Activated CD4-positive, alpha-beta T cell treated with anti-CD3 and anti-CD28 coated beads, Interleukin-2, amount 50 U/mL, for 16 hours (primary cell): ENCODE measurements at regions not wholly inside any gene's neighbourhood (a gene's known extent, or its start where the extent isn't known, plus 50 kb on each side); places are given as distances from the start of the nearest gene placed in this dataset.

Source experiments
- DNase-seq: peaks from one replicate; pipeline ENCODE4 v3.0.0-alpha.2; 2020

DNA sequence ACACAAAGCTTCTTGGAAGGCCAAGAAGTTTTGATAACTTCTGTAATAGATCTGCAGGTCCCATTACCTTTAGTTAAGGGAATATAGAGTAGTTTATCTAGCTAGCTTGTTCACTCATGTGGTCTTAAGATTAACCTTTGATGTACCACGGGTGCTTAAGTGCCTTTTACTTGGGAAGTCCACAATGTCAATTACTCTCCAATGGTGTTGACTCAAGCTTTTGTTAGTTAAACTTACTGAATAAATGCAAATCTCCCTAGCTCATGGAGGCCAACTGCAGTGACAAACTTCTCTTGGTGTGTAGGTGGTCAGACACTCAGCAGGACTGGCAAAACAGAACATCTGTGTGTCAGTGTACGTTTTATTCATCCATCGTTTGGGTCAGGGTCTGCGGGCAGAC lies 501.5 kb downstream of the ELAVL2 start:
- no peak for DNase-seq

DNA sequence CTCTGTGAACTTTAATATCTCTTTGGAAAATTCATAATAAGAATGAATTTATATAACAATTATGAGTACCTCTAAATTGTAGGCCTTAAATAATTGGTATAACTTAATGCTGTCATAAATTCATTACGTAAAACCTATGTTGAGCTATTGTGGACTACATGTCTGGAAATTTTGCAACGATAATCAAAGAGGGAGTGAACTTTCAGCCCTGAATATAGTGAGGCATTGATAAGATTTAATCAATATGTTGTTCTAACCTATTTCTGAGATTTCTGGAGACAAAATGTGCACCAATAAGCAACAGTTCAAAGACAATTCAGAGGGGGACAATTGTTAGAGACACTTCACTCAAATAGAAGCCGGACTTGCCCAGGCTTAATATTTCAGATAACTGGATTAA lies 499.4 kb downstream of the ELAVL2 start:
- DNase-seq = no peak

DNA sequence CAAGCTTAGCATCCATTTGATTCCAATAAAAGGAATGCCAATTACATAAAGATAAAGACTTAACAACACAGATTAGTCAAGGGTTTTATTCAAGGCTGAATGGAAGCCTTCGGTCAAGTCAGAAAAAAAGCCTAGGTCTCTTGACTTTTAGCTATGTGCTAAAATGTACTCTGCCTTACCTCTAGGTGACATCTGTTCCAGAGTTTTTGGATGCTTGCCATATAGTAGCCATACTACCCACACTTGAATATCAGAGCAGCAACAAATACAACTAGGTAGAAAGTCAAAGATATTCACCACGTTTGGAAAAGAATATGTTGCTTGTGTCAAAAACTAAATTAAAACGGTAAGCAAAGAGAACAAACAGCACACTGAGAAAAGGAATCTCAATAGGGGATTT lies 484.7 kb downstream of the ELAVL2 start:
- no peak for DNase-seq

DNA sequence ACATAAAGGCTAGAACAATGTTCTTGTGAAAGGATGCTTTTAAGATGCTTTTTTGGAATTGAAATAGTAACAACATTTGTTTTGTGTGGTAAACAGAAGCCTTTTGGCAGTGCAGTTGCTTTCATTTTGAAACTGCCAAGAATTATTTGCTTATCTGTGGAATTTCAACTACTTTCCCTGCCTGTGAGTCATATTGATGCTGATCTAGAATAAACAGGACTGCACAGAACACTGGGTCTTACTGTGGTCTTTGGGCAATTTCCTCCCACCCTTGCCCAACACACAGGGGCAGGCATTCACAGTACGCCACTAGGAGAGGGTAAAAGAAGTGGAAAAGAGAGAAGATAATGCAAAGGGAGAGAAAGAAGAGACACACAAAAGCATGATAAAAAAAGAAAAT lies 483.7 kb downstream of the ELAVL2 start:
- no peak for DNase-seq

DNA sequence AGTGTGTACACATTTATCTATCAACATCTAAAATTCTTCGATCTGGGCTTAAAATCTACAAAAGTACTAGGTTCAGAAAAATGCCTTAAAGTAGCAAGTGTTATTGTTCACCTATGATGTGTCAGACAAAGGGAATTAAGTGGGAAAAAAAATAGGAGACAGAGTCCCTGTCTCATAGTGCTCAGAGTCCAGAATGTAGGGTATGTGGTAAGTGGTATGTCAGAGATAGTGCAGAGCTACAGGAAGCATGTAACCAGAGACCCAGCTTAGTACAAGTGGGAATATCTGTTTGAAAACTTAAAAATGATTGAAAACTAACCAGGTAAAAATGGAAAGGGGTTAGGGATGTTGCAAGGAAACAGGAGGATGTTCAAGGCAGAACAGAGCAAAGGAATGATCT lies 482.8 kb downstream of the ELAVL2 start:
- DNase-seq = no peak

DNA sequence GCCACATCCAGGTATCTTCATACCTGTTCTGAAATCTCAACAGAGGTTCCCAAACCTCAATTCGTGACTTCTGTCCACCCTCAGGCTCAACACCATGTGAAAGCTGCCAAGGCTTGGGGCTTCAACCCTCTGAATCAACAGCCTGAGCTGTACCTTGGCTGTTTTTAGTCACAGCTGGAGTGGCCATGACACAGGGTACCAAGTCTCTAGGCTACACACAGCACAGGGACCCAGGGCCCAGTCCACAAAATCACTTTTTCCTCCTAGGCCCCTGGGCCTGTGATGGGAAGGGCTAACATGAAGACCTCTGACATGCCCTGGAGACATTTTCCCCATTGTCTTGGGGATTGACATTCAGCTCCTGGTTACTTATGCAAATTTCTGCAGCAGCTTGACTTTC lies 464.9 kb downstream of the ELAVL2 start:
- DNase-seq = no peak

DNA sequence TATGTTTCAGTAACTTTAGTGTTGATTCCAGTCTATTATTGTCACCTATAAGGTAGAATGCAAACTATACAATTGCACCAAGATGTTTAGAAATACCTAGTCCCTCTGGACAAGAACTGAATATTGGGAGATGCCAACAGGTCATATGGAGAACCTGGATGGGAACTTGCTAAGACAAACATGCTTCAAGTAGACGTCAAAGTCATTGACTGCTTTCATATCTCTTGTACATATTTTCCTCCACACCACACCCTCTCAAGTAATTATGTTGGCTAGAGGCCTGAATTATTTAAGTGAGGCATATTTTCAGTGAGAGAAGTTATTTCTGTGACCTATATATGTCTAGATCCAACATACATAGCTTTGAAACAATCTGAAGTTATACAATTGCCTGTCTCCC lies 453.3 kb downstream of the ELAVL2 start:
- DNase-seq = no peak

DNA sequence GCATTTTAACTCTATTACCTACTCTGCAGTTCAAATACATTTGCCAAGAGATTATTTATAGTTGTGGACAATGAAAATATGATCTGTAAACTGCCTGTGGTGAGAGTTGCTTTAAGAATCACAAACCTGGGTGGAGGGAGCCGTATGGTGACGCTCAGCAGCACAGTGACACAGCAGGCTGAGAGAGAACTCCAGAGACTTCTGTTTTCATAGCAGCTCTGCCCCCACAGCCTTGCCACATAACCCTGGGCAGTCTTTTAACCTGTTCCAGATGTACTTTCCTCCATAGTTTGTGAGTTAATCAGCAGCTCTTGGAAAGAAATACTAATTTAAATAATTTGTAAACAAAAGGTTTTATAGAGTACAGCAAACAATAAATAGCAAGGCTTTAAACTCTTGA lies 450.5 kb downstream of the ELAVL2 start:
- DNase-seq = no peak

DNA sequence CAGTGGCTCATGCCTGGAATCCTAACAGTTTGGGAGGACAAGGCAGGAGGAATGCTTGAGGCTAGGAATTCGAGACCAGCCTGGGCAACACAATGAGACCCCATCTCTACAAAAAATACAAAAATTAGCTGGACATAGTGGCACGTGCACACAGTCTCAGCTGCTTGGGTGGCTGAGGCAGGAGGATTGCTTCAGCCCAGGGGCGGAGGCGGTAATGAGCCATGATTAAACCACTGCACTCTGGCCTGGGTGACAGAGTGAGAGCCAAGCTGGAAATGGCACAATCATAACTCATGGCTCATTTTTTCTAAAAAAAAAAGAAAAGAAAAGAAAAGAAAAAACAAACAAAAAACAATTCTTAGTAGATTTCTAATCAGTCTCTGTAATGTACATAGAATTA lies 446.2 kb downstream of the ELAVL2 start:
- DNase-seq = no peak

DNA sequence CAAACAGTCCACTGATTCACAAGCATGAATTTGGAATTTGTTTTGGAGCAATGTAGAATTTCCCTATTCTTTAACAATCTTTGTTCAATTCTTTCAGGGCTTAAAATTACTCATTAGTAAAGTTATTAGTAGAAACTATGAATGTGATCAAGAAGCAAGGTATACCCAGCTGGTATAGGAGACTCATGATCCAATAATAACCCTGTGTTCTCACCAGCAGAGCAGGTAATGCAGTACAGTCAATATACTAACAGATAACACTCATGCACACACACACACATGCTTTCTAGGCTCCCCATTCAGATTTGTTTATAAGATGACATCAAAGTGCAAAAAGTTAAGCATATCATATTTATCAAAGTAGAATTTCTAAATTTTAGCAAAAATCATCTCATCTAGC lies 445.2 kb downstream of the ELAVL2 start:
- DNase-seq = no peak

DNA sequence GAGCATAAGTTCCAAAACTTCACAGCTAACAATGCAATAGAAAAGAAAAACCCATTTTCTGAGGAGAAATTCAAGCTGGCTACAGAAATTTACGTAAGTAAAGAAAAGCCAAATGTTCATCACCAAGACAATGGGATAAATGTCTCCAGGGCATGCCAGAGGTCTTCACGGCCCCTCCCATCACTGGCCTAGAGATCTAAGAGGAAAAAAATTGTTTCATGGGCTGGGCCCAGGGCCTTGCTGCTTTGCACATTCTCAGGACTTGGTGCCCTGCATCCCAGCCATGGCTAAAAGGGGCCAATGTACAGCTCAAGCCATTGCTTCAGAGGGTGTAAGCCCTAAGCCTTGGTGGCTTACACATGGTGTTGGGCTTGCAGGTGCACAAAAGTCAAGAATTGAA lies 443.6 kb downstream of the ELAVL2 start:
- no peak for DNase-seq

DNA sequence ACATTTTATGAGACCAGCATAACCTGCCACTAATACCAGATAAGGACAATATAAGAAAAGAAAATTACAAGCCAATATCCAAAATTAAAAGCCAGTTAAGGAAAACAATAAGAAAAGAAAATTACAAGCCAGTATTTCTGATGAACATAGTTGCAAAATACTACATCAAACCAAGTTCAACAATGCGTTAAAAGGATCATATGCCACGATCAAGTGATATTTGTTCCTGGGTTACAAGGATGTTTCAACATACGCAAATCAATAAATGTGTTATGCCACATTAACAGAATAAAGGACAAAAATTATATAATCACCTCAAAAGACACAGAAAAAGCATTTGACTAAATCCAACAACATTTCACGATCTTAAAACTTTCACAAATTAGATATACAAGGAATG lies 431.9 kb downstream of the ELAVL2 start:
- no peak for DNase-seq

DNA sequence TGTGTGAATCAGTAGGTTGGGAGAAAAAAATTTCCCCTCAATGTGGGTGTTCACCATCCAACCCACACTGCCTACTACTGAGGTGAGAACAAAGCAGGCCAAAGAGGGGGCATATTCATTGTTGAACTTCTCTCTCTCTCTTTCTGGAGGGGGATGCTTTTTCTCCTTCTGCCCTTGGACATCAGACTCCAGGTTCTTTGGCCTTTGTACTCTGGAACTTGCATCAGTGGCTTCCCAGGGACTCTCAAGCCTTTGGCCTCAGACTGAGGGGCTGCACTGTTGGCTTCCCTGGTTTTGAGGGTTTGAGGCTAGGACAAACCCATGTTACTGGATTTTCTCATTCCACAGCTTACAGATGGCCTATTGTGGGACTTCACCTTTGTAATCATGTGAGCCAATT lies 417.2 kb downstream of the ELAVL2 start:
- no peak for DNase-seq

DNA sequence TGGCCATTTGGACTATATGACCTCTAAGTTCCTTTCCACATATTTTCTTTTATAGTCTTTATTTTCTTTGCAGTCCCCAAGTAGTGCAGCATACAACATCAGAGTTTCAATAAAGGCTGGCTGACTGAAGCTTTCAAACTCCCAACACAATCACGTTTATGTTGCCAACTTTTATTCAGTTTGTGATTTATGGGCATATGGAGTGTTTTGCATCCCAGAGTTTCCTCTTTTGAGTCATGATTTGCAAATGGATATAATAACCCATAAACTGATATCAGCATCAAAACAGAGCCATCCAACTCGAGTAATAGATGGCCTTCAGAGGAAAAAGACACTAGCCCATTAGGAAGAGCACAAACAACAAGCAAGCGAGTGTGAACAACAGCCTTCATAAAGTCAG lies 414.0 kb downstream of the ELAVL2 start:
- no peak for DNase-seq

DNA sequence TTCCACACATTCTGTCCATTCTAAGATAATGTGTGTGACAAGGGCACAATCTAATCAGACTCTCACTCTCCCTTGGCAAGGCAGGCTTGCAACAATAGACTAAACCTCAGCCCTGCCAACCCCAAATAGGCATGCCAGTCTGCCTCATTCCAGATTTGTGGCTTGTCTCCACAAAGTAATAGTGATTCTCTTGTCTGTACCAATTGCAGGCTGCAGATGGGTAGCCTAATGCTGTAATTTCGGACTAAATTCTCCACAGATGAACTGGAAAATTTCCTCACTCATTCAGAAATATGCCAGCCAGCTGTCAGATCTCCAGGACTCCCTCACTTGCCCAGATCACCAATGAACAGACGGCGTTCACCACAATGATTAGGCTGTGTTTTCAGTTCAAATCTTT lies 413.6 kb downstream of the ELAVL2 start:
- DNase-seq = no peak

DNA sequence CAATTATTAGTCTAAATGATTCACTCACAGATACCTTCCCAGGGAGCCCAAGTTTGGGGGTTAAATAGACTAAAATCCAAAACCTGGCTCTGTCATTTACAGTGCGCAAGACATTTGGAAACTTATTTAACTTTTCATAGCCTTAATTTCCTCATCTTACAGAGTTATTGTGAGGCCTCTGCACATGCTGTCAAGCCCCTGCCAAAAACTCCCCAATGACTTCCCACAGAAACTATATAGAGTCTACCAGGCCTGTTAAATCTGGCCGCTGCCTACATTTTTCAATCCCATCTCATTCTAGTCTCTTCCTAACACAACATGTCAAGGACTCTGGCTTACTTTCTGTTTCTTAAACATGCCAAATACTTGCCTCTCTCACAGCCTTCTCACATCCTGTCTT lies 412.5 kb downstream of the ELAVL2 start:
- DNase-seq = no peak

DNA sequence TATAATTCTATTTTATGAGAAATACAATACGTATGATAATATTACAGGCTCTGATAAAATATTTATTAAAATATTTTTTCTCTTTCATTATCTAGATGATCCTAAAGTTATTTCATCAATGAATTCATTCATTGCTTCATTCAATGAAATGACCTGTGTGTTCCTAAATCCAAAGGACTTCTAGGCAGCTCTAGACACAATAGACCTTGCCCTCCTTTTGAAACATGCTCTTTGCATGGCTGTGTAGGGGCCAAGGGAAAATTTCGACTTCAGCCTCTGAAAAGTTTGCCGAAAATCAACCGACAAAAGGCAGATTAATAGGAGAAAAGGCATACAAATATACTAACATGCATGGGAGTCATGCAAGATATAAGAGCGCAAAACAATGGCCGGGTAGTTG lies 402.0 kb downstream of the ELAVL2 start:
- no peak for DNase-seq

DNA sequence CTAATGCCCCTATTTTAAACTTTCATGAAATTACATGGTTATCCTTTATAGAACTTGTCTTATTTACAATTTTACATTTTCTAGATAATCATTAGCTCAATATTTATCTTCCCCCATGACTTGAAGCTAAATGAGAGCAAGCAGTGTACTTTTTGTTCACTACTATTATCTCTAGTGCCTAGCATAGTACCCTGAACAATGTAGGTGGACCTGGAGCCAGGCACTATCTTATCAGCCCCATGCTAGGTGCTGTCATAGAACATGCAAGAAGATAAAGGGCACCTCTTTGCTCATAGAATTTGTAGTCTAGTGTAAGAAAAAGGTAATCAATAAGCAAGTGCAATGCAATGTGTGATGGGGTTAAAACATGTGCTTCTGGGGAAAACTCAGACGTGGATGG lies 399.9 kb downstream of the ELAVL2 start:
- no peak for DNase-seq

DNA sequence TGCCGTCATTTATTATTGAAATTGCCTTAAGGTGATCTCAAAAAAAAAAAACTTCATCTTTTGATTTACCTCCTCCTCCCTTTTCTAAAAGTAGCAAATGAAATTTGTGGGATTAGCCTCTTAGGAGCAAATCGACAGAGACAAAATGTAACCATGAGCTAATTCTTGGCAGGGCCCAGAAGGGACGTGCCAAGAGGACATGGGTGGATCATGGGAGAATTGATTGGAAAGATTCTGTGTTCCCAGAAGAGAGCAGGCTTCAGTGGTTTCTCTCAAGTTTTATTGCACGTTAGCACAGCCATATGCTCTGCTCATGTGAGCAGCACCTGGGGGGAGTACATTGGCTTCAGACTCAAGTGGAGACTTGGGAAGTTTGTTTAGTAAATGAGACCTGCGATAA lies 394.6 kb downstream of the ELAVL2 start:
- no peak for DNase-seq

DNA sequence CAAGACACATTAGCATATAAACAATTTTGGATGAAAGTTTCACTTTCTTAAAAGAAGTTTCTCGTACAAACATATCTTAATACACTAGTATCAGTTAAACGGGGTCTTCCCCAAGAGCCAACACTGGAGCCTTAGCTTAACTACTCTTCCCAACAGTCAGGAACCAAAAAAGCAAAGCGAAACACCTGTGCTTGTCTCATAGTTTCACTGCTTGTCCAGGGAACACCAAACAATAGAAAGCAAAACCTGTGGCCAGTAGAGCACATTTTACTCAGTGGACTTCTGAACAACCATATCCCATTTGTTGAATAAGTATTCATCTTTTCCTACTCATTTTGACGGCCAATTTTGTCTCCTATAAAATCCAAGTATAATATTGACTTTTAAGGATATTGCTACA lies 391.4 kb downstream of the ELAVL2 start:
- no peak for DNase-seq

DNA sequence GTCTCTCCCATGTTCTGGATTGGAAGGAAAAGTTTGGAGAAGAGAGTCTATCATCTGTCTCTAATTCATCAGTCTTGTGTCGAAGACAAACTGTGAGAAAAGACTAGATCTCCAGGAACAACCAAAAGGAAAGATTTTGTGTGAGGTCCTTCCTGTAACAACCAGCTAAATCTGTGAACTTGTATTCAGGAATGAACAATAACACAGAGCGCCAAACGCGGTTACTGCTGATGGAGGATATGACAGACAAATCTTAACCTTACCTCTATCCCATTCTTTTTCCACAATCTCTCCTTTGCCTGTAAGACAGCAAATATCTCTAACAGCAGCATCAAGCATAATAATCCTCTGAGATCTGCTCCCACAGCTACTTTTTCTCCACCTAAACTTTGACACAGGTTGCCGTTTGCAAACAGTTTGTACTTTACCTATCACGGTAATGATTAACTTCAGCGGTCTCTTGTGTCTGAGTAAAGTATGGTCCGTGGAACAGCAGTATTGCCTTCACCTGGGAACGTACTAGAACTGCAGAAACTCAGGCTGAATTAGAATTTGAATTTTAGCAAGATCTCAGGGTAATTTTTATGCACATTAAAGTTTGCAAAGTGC lies 387.6 kb downstream of the ELAVL2 start:
- DNase-seq = no peak

DNA sequence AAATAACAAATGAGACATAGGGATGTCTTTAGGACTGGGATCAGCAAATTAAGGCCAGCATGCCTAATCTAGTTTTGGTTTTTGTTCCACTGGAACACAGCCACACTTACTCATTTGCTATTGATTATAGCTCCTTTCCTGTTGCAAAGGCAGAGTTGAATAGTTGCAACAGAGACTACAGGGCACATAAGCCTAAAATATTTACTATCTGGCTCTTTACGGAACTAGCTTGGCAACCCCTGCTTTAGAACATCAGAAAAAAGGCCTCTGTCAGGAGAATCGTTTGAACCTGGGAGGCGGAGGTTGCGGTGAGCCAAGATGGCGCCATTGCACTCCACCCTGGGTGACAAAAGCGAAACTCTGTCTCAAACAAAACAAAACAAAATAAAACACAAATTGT lies 384.8 kb downstream of the ELAVL2 start:
- DNase-seq = no peak

DNA sequence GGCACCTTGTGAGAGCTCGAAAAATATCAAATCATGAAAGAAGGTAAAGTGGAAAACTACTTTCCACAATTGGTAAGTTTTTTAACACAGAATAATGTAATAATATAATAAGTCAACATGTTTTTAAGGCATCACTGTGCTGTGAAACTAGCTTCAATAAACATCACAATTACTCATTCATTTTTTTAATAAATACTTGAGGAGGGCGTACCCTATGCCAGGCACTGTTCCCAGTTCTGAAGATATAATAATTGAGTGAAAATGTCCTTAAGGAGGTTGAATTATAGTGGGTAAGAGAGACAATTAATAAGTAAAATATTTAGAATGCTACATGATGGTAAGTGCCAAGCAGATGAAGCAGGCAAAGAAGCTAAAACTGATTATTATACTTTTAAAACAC lies 381.4 kb downstream of the ELAVL2 start:
- DNase-seq = no peak

DNA sequence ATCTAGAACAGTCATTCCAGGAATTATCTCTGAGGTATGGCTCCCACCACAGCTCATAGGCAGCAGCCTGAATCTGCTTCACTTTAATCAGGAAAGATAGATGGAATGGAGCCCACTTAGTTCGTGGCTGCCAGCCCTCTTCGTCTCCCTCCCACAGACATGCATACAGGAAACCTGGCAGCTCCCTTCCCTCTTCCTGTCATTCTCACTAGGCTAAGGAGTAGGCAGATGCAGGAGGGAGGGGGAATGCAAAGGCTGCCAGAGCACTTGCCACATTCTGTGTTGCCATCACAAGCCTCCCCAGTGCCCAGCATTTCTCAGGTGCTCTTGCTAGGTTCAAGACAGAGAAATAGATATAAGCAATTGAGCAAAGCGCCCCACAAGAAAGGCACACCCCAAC lies 378.9 kb downstream of the ELAVL2 start:
- DNase-seq = no peak

DNA sequence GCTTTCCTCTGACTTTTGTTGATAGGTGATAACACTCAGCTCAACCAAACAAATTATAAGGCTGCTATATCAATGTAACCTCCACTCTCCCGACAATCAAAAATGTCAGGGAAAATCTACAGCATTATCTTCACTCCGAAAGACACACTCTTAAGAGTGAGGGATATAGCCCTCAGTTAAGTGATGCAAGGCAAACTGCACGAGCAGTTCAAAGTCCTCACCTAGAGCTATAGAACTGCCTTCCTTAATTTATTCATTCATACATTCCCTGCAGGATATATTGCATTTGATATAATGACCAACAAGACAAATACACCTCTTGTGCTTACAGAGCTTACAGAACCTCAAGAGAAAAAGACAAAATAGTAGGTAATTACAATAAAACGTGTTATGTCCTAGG lies 378.1 kb downstream of the ELAVL2 start:
- no peak for DNase-seq

DNA sequence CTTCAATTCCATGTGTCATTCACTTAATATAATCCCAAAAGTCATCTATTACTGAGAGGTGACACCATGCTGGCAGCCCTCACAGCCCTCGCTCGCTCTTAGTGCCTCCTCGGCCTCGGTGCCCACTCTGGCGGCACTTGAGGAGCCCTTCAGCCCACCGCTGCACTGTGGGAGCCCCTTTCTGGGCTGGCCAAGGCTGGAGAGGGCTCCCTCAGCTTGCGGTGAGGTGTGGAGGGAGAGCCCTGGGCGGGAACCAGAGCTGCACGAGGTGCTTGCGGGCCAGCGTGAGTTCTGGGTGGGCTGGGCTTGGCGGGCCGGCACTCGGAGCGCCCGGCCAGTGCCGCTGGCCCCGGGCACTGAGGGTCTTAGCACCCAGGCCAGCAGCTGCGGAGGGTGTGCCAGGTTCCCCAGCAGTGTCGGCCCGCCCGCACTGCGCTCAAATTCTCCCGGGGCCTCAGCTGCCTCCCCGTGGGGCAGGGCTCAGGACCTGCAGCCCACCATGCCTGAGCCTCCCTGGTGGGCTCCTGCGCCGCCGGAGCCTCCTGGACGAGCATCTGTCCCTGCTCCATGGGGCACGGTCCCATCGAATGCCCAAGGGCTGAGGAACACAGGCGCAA lies 374.1 kb downstream of the ELAVL2 start:
- DNase-seq = no peak
